ENCODE measurements at regions not wholly inside any gene's neighbourhood (a gene's known extent, or its start where the extent isn't known, plus 50 kb on each side); places are given as distances from the start of the nearest gene placed in this dataset.

DNA sequence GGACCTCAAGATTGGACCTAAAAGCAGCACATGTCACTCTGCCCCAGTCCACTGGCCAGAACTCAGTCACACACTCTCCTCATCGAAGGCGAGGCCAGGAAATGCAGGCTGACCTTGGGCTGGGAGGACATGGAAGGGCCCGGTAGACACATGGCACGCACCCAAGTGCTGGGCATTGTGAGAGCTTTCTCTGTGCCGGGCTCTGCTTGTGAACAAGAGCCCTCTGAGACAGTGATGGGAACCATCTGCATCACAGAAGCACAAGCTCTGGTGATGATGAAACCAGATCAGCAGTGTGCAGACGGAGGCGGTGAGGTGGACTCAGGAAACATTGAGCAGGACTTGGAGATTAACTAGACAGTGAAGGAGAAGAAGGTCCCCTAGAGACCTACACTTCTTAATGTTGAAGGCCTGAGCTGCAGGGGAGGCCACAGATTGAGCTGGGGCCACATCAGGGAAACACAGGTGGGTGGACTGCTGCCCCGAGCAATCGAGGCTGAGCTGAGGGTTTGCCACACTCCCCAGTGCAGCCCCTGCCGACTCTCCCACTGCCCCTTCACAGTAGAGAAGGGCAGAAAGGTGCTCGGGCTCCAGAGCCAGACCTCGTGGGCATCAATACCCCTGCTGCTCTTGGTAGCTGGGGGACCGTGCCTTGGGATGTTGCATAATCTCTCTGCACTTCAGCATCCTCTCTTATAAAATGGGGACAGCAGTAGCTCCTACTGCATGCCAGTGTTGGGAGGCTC lies 1460.5 kb downstream of the TBC1D22A start:
- TF ChIP-seq, protein P1, sequence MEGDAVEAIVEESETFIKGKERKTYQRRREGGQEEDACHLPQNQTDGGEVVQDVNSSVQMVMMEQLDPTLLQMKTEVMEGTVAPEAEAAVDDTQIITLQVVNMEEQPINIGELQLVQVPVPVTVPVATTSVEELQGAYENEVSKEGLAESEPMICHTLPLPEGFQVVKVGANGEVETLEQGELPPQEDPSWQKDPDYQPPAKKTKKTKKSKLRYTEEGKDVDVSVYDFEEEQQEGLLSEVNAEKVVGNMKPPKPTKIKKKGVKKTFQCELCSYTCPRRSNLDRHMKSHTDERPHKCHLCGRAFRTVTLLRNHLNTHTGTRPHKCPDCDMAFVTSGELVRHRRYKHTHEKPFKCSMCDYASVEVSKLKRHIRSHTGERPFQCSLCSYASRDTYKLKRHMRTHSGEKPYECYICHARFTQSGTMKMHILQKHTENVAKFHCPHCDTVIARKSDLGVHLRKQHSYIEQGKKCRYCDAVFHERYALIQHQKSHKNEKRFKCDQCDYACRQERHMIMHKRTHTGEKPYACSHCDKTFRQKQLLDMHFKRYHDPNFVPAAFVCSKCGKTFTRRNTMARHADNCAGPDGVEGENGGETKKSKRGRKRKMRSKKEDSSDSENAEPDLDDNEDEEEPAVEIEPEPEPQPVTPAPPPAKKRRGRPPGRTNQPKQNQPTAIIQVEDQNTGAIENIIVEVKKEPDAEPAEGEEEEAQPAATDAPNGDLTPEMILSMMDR (IDR thresholded peaks at IDR 0.05; ENCODE audit: insufficient read depth, low read length), result no peak
- TF ChIP-seq POLR2AphosphoS5 (IDR thresholded peaks at IDR 0.05; ENCODE audit: low read depth), result no peak
- TF ChIP-seq, protein P2, sequence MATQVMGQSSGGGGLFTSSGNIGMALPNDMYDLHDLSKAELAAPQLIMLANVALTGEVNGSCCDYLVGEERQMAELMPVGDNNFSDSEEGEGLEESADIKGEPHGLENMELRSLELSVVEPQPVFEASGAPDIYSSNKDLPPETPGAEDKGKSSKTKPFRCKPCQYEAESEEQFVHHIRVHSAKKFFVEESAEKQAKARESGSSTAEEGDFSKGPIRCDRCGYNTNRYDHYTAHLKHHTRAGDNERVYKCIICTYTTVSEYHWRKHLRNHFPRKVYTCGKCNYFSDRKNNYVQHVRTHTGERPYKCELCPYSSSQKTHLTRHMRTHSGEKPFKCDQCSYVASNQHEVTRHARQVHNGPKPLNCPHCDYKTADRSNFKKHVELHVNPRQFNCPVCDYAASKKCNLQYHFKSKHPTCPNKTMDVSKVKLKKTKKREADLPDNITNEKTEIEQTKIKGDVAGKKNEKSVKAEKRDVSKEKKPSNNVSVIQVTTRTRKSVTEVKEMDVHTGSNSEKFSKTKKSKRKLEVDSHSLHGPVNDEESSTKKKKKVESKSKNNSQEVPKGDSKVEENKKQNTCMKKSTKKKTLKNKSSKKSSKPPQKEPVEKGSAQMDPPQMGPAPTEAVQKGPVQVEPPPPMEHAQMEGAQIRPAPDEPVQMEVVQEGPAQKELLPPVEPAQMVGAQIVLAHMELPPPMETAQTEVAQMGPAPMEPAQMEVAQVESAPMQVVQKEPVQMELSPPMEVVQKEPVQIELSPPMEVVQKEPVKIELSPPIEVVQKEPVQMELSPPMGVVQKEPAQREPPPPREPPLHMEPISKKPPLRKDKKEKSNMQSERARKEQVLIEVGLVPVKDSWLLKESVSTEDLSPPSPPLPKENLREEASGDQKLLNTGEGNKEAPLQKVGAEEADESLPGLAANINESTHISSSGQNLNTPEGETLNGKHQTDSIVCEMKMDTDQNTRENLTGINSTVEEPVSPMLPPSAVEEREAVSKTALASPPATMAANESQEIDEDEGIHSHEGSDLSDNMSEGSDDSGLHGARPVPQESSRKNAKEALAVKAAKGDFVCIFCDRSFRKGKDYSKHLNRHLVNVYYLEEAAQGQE (IDR thresholded peaks at IDR 0.05; ENCODE audit: insufficient replicate concordance, low read depth), result no peak
- TF ChIP-seq GABPA (IDR thresholded peaks at IDR 0.05; ENCODE audit: low read depth), result no peak

Measured in HL-60 (cell line).